ENCODE measurements at regions not wholly inside any gene's neighbourhood (a gene's known extent, or its start where the extent isn't known, plus 50 kb on each side); places are given as distances from the start of the nearest gene placed in this dataset.

DNA sequence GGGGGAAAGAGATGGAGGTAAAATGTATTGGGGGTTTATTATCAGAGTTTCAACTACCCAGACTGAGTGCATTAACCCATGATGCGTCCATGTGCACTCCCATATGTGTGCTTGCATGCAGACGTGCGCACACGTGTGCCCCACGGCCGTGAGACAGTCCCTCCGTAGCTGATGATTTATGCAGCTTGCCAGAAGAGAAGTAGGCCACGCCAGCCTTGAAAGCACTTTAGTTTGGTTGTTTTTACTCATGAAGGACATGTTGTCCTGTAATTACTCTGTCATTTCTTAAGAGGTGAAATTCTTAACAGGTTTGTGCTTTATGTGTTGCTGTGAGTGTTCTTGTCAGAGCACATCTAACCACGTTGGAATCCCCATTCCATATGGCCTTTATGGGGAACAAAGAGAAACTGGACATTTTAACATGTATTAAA lies 467.8 kb downstream of the LMO4 start:
- TF ChIP-seq, protein P1, sequence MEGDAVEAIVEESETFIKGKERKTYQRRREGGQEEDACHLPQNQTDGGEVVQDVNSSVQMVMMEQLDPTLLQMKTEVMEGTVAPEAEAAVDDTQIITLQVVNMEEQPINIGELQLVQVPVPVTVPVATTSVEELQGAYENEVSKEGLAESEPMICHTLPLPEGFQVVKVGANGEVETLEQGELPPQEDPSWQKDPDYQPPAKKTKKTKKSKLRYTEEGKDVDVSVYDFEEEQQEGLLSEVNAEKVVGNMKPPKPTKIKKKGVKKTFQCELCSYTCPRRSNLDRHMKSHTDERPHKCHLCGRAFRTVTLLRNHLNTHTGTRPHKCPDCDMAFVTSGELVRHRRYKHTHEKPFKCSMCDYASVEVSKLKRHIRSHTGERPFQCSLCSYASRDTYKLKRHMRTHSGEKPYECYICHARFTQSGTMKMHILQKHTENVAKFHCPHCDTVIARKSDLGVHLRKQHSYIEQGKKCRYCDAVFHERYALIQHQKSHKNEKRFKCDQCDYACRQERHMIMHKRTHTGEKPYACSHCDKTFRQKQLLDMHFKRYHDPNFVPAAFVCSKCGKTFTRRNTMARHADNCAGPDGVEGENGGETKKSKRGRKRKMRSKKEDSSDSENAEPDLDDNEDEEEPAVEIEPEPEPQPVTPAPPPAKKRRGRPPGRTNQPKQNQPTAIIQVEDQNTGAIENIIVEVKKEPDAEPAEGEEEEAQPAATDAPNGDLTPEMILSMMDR (IDR thresholded peaks at IDR 0.05; ENCODE audit: low read length): no peak
- TF ChIP-seq EZH2 (IDR thresholded peaks at IDR 0.05; ENCODE audit: borderline replicate concordance, low read length): no peak

Data from OCI-LY1 (cell line).